ENCODE measurements at regions not wholly inside any gene's neighbourhood (a gene's known extent, or its start where the extent isn't known, plus 50 kb on each side); places are given as distances from the start of the nearest gene placed in this dataset.

- TF ChIP-seq JUND (IDR thresholded peaks at IDR 0.05) (no peak), ATF3 (IDR thresholded peaks at IDR 0.05) (no peak), ZBTB33 (IDR thresholded peaks at IDR 0.05) (no peak), RAD21 (IDR thresholded peaks at IDR 0.05) (no peak)
- H3K9me3 ChIP-seq (ENCODE audit: control insufficient read depth in 4 of 4, low read length in 3 of 4), result no peaks in the 10 kb centered on the region
Measured at GRCh38 chr18:6465281-6465680, 50.6 kb upstream of the L3MBTL4 start.

GRCh38 chr18:6476190-6476589, 61.5 kb upstream of the L3MBTL4 start:
- Histone ChIP-seq H3K36me3 (ENCODE audit: control insufficient read depth in 4 of 4, insufficient read depth in 3 of 4, low read depth in 1 of 4, low read length in 3 of 4) (no peaks in the 10 kb centered on the region), H3K4me1 (ENCODE audit: control insufficient read depth in 4 of 4, insufficient read depth in 4 of 4, low read length in 3 of 4) (no peaks in the 10 kb centered on the region), H3K9me3 (ENCODE audit: control insufficient read depth in 4 of 4, low read length in 3 of 4) (no peaks in the 10 kb centered on the region), H3K4me3 (ENCODE audit: low read depth in 1 of 3, low read length in 3 of 3) (no peak overlapping the region), H3K9ac (ENCODE audit: low read depth in 1 of 2, low read length in 2 of 2) (no peak overlapping the region), H3K27me3 (ENCODE audit: control insufficient read depth in 4 of 4, insufficient read depth in 4 of 4, low read length in 3 of 4) (no peaks in the 10 kb centered on the region), H3K27ac (ENCODE audit: low read depth in 1 of 2, low read length in 2 of 2) (no peak overlapping the region)
- DNase-seq (ENCODE audit: low spot score), result no peak
- TF ChIP-seq RXRA (IDR thresholded peaks at IDR 0.05) (no peak), RAD21 (IDR thresholded peaks at IDR 0.05) (no peak), CTCF (IDR thresholded peaks at IDR 0.05; ENCODE audit: low read depth, low read length, missing input control) (no peak), FOXA2 (IDR thresholded peaks at IDR 0.05) (no peak), REST (IDR thresholded peaks at IDR 0.05) (no peak), HNF4G (IDR thresholded peaks at IDR 0.05) (no peak), TAF1 (conservative IDR thresholded peaks at IDR 0.05) (no peak), GABPA (IDR thresholded peaks at IDR 0.05 in 1 of 2, conservative IDR thresholded peaks at IDR 0.05 in 1 of 2) (no peak), SP1 (IDR thresholded peaks at IDR 0.05) (no peak), ZBTB33 (IDR thresholded peaks at IDR 0.05) (no peak), EGR1 (IDR thresholded peaks at IDR 0.05; ENCODE audit: low read depth in 2 of 2) (no peak), FOXA1 (IDR thresholded peaks at IDR 0.05) (no peak), JUND (IDR thresholded peaks at IDR 0.05) (no peak)
- WGBS, result 82% methylated on average over 1 of the region's 1 CpG

More at GRCh38 chr18:6465281-6465680, 50.6 kb upstream of the L3MBTL4 start:
- Histone ChIP-seq H3K27me3 (ENCODE audit: control insufficient read depth in 4 of 4, insufficient read depth in 4 of 4, low read length in 3 of 4) (no peaks in the 10 kb centered on the region), H3K9ac (ENCODE audit: low read depth in 1 of 2, low read length in 2 of 2) (no peak overlapping the region), H3K36me3 (ENCODE audit: control insufficient read depth in 4 of 4, insufficient read depth in 3 of 4, low read depth in 1 of 4, low read length in 3 of 4) (no peaks in the 10 kb centered on the region), H3K4me1 (ENCODE audit: control insufficient read depth in 4 of 4, insufficient read depth in 4 of 4, low read length in 3 of 4) (no peaks in the 10 kb centered on the region), H3K4me3 (ENCODE audit: low read depth in 1 of 3, low read length in 3 of 3) (no peak overlapping the region), H3K27ac (ENCODE audit: low read depth in 1 of 2, low read length in 2 of 2) (no peak overlapping the region)
- WGBS, result 85% methylated on average over 1 of the region's 1 CpG
- DNase-seq (ENCODE audit: low spot score), result no peak
